ENCODE measurements at regions not wholly inside any gene's neighbourhood (a gene's known extent, or its start where the extent isn't known, plus 50 kb on each side); places are given as distances from the start of the nearest gene placed in this dataset.

- TF ChIP-seq CTCF (IDR thresholded peaks at IDR 0.05): no peak
- TF ChIP-seq POLR2A (IDR thresholded peaks at IDR 0.05): no peak
- TF ChIP-seq POLR2AphosphoS5 (IDR thresholded peaks at IDR 0.05): no peak
Measured at GRCh38 chr1:98500324-98500723, 161.2 kb upstream of the SNX7 start.
